ENCODE measurements at regions not wholly inside any gene's neighbourhood (a gene's known extent, or its start where the extent isn't known, plus 50 kb on each side); places are given as distances from the start of the nearest gene placed in this dataset.
"Not testable (repeated sequence)": the region's sequence is repeated elsewhere in the genome, so short reads cannot be mapped to it uniquely, and the experiment has no call there.

- no peak overlapping the region for H3K27ac Mint-ChIP-seq
Measured at GRCh38 chr6:145278163-145278807, 457.0 kb downstream of the EPM2A start.

GRCh38 chr6:145279551-145279950 lies 455.8 kb downstream of the EPM2A start:
- H3K27ac Mint-ChIP-seq = no peak overlapping the region
- H3K36me3 Mint-ChIP-seq = no peaks in the 10 kb centered on the region
- no peaks in the 10 kb centered on the region for H3K9me3 Mint-ChIP-seq
- ATAC-seq (no peak), DNase-seq (ENCODE audit: low spot score in 2 of 2) (no peak)

More at GRCh38 chr6:145278163-145278807, 457.0 kb downstream of the EPM2A start:
- Mint-ChIP-seq H3K36me3 (no peaks in the 10 kb centered on the region), H3K9me3 (no peaks in the 10 kb centered on the region)
- no peak for ATAC-seq
- no peak for DNase-seq (ENCODE audit: low spot score in 2 of 2)

GRCh38 chr6:145279993-145280392 lies 455.3 kb downstream of the EPM2A start:
- Mint-ChIP-seq H3K36me3 (no peaks in the 10 kb centered on the region), H3K9me3 (no peaks in the 10 kb centered on the region), H3K27ac (no peak overlapping the region)
- DNase-seq (ENCODE audit: low spot score in 2 of 2) = no peak
- ATAC-seq = no peak

- H3K27ac Mint-ChIP-seq; H3K36me3 Mint-ChIP-seq; DNase-seq (ENCODE audit: low spot score in 2 of 2); ATAC-seq; H3K9me3 Mint-ChIP-seq: not testable (repeated sequence)
Measured at GRCh38 chr6:145283209-145283608, 452.1 kb downstream of the EPM2A start.

GRCh38 chr6:145283856-145284255 lies 451.5 kb downstream of the EPM2A start:
- H3K27ac Mint-ChIP-seq = no peak overlapping the region
- DNase-seq (ENCODE audit: low spot score in 2 of 2) = no peak
- no peaks in the 10 kb centered on the region for H3K9me3 Mint-ChIP-seq
- ATAC-seq = no peak
- no peaks in the 10 kb centered on the region for H3K36me3 Mint-ChIP-seq

GRCh38 chr6:145286916-145287315 lies 448.4 kb downstream of the EPM2A start:
- Mint-ChIP-seq H3K27ac (no peak overlapping the region), H3K36me3 (no peaks in the 10 kb centered on the region), H3K9me3 (no peaks in the 10 kb centered on the region)
- ATAC-seq (no peak), DNase-seq (ENCODE audit: low spot score in 2 of 2) (no peak)

GRCh38 chr6:145289573-145289972 lies 445.7 kb downstream of the EPM2A start:
- H3K27ac Mint-ChIP-seq = no peak overlapping the region
- no peaks in the 10 kb centered on the region for H3K9me3 Mint-ChIP-seq
- no peak for ATAC-seq
- no peak for DNase-seq (ENCODE audit: low spot score in 2 of 2)
- H3K36me3 Mint-ChIP-seq = no peaks in the 10 kb centered on the region

- no peaks in the 10 kb centered on the region for H3K9me3 Mint-ChIP-seq
- no peak overlapping the region for H3K27ac Mint-ChIP-seq
- ATAC-seq = no peak
- H3K36me3 Mint-ChIP-seq = no peaks in the 10 kb centered on the region
- no peak for DNase-seq (ENCODE audit: low spot score in 2 of 2)
Measured at GRCh38 chr6:145290122-145290521, 445.2 kb downstream of the EPM2A start.

- ATAC-seq = no peak
- Mint-ChIP-seq H3K27ac (no peak overlapping the region), H3K36me3 (no peaks in the 10 kb centered on the region), H3K9me3 (no peaks in the 10 kb centered on the region)
- DNase-seq (ENCODE audit: low spot score in 2 of 2) = no peak
Measured at GRCh38 chr6:145292066-145292465, 443.3 kb downstream of the EPM2A start.

GRCh38 chr6:145294942-145295341 lies 440.4 kb downstream of the EPM2A start:
- ATAC-seq = no peak
- no peaks in the 10 kb centered on the region for H3K36me3 Mint-ChIP-seq

GRCh38 chr6:145295746-145296145 lies 439.6 kb downstream of the EPM2A start:
- ATAC-seq (no peak), DNase-seq (ENCODE audit: low spot score in 2 of 2) (no peak)
- Mint-ChIP-seq H3K36me3 (no peaks in the 10 kb centered on the region), H3K27ac (no peak overlapping the region), H3K9me3 (peaks cover 0 to 5% of the 10 kb centered on the region in 2 donors)

More at GRCh38 chr6:145294942-145295341, 440.4 kb downstream of the EPM2A start:
- DNase-seq (ENCODE audit: low spot score in 2 of 2) = no peak
- H3K27ac Mint-ChIP-seq = no peak overlapping the region
- H3K9me3 Mint-ChIP-seq = no peaks in the 10 kb centered on the region

GRCh38 chr6:145305670-145306069 lies 429.6 kb downstream of the EPM2A start:
- no peak overlapping the region for H3K27ac Mint-ChIP-seq
- H3K36me3 Mint-ChIP-seq = no peaks in the 10 kb centered on the region
- DNase-seq (ENCODE audit: low spot score in 2 of 2) (no peak), ATAC-seq (no peak)
- peaks cover 0 to under 1% of the 10 kb centered on the region in 2 donors for H3K9me3 Mint-ChIP-seq

- Mint-ChIP-seq H3K27ac (no peak overlapping the region), H3K36me3 (no peaks in the 10 kb centered on the region), H3K9me3 (no peaks in the 10 kb centered on the region)
- no peak for DNase-seq (ENCODE audit: low spot score in 2 of 2)
- no peak for ATAC-seq
Measured at GRCh38 chr6:145306489-145306888, 428.8 kb downstream of the EPM2A start.

GRCh38 chr6:145309842-145310535 lies 425.3 kb downstream of the EPM2A start:
- no peaks in the 10 kb centered on the region for H3K36me3 Mint-ChIP-seq
- H3K27ac Mint-ChIP-seq = no peak overlapping the region
- DNase-seq (ENCODE audit: low spot score in 2 of 2) = no peak
- no peak for ATAC-seq
- H3K9me3 Mint-ChIP-seq = no peaks in the 10 kb centered on the region

GRCh38 chr6:145312481-145312880 lies 422.8 kb downstream of the EPM2A start:
- no peak overlapping the region for H3K27ac Mint-ChIP-seq
- peaks cover 4% of the 10 kb centered on the region in 2 donors for H3K9me3 Mint-ChIP-seq
- ATAC-seq (no peak), DNase-seq (ENCODE audit: low spot score in 2 of 2) (no peak)
- no peaks in the 10 kb centered on the region for H3K36me3 Mint-ChIP-seq

GRCh38 chr6:145313041-145313855 lies 422.1 kb downstream of the EPM2A start:
- H3K9me3 Mint-ChIP-seq = peaks cover 5 to 7% of the 10 kb centered on the region in 2 donors

GRCh38 chr6:145315982-145316600 lies 419.2 kb downstream of the EPM2A start:
- Mint-ChIP-seq H3K27ac (no peak overlapping the region), H3K9me3 (peaks cover 9 to 11% of the 10 kb centered on the region in 2 donors), H3K36me3 (no peaks in the 10 kb centered on the region)
- DNase-seq (ENCODE audit: low spot score in 2 of 2) (no peak), ATAC-seq (no peak)

More at GRCh38 chr6:145313041-145313855, 422.1 kb downstream of the EPM2A start:
- no peaks in the 10 kb centered on the region for H3K36me3 Mint-ChIP-seq
- H3K27ac Mint-ChIP-seq = no peak overlapping the region
- ATAC-seq (no peak), DNase-seq (ENCODE audit: low spot score in 2 of 2) (no peak)

Data from activated naive CD4-positive, alpha-beta T cell treated with anti-CD3 and anti-CD28 coated beads, Interleukin-2, amount 50 U/mL, for 72 hours (primary cell).